Right lobe of liver (tissue), 4 donors: ENCODE measurements at regions not wholly inside any gene's neighbourhood (a gene's known extent, or its start where the extent isn't known, plus 50 kb on each side); places are given as distances from the start of the nearest gene placed in this dataset.

Experiments used
- CTCF ChIP-seq, 4 donors: fragments of 200-600 bp in 3 of 4; fragments of 450-650 bp in 1 of 4; IDR thresholded peaks; one replicate each; pipeline versions ENCODE4 v1.5.1 to v1.8.0; 2016 to 2022; ENCODE audit warnings: antibody characterized with exemption in 4 of 4, mild to moderate bottlenecking in 2 of 4
- POLR2A ChIP-seq: fragments of 450-650 bp; IDR thresholded peaks from one replicate; pipeline ENCODE4 v1.6.1; 2017; ENCODE audit warnings: antibody characterized with exemption, mild to moderate bottlenecking
- donor health status: DM: no; HTN: no; CAD: no.
- donor health status: DM: no; HTN: no; CAD: no.
- donor health status: DM: no; HTN: yes; CAD: no.

- TF ChIP-seq CTCF (IDR thresholded peaks at IDR 0.05) (no peak), POLR2A (no peak)
Measured at GRCh38 chr1:94656967-94657366, 115.4 kb upstream of the F3 start.
